H7 (cell line): ENCODE measurements at regions not wholly inside any gene's neighbourhood (a gene's known extent, or its start where the extent isn't known, plus 50 kb on each side); places are given as distances from the start of the nearest gene placed in this dataset.
A peak's percentile ranks its signal among the peaks of the same experiment; 100 is the strongest.

ENCODE experiments used
- DNase-seq: peaks from one replicate; pipeline ENCODE4 v3.0.0; 2012
- H3K27me3 ChIP-seq: 2 replicates; pipeline ENCODE4 v1.6.0; 2011; ENCODE audit warnings: mild to moderate bottlenecking, low read length; ENCODE audit not compliant: control insufficient read depth, insufficient read depth
- H3K36me3 ChIP-seq: replicated peaks from 2 replicates; pipeline ENCODE4 v1.5.1; 2011; ENCODE audit warnings: low read length; ENCODE audit not compliant: control insufficient read depth, insufficient read depth
- H3K4me3 ChIP-seq: 2 replicates; pipeline ENCODE4 v1.5.1; 2011; ENCODE audit warnings: low read depth, mild to moderate bottlenecking, control low read depth, low read length, moderate library complexity; ENCODE audit not compliant: insufficient read depth

GRCh38 chr3:127477396-127477795, 113.1 kb downstream of the TPRA1 start:
- DNase-seq, result no peak
- H3K36me3 ChIP-seq, result no peaks in the 10 kb centered on the region

GRCh38 chr3:127476936-127477335, 113.6 kb downstream of the TPRA1 start:
- no peak overlapping the region for H3K4me3 ChIP-seq

More at GRCh38 chr3:127477396-127477795, 113.1 kb downstream of the TPRA1 start:
- no peaks in the 10 kb centered on the region for H3K27me3 ChIP-seq
- no peak overlapping the region for H3K4me3 ChIP-seq

GRCh38 chr3:127475975-127476705, 114.4 kb downstream of the TPRA1 start:
- Histone ChIP-seq H3K36me3 (no peaks in the 10 kb centered on the region), H3K27me3 (no peaks in the 10 kb centered on the region), H3K4me3 (no peak overlapping the region)
- no peak for DNase-seq

More at GRCh38 chr3:127476936-127477335, 113.6 kb downstream of the TPRA1 start:
- Histone ChIP-seq H3K27me3 (no peaks in the 10 kb centered on the region), H3K36me3 (no peaks in the 10 kb centered on the region)
- no peak for DNase-seq

GRCh38 chr3:127475391-127475790, 115.1 kb downstream of the TPRA1 start:
- DNase-seq, result no peak
- Histone ChIP-seq H3K27me3 (no peaks in the 10 kb centered on the region), H3K4me3 (no peak overlapping the region), H3K36me3 (no peaks in the 10 kb centered on the region)

- H3K36me3 ChIP-seq, result no peaks in the 10 kb centered on the region
- H3K4me3 ChIP-seq, result no peak overlapping the region
- H3K27me3 ChIP-seq, result no peaks in the 10 kb centered on the region
- peak; percentile 97 for DNase-seq
These were observed 117.1 kb downstream of the TPRA1 start for GRCh38 chr3:127473244-127474024.

- Histone ChIP-seq H3K27me3 (no peaks in the 10 kb centered on the region), H3K36me3 (no peaks in the 10 kb centered on the region), H3K4me3 (no peak overlapping the region)
- no peak for DNase-seq
These were observed 118.0 kb downstream of the TPRA1 start for GRCh38 chr3:127472506-127472905.

- no peak for DNase-seq
- H3K36me3 ChIP-seq, result no peaks in the 10 kb centered on the region
- H3K4me3 ChIP-seq, result no peak overlapping the region
- no peaks in the 10 kb centered on the region for H3K27me3 ChIP-seq
These were observed 119.4 kb downstream of the TPRA1 start for GRCh38 chr3:127471142-127471541.

- DNase-seq, result no peak
- H3K36me3 ChIP-seq, result no peaks in the 10 kb centered on the region
- no peak overlapping the region for H3K4me3 ChIP-seq
- no peaks in the 10 kb centered on the region for H3K27me3 ChIP-seq
These were observed 120.8 kb downstream of the TPRA1 start for GRCh38 chr3:127469760-127470159.

GRCh38 chr3:127467391-127467790, 123.1 kb downstream of the TPRA1 start:
- Histone ChIP-seq H3K36me3 (no peaks in the 10 kb centered on the region), H3K27me3 (no peaks in the 10 kb centered on the region), H3K4me3 (no peak overlapping the region)
- DNase-seq, result peak; percentile 85

GRCh38 chr3:127464642-127465041, 125.9 kb downstream of the TPRA1 start:
- Histone ChIP-seq H3K27me3 (no peaks in the 10 kb centered on the region), H3K4me3 (no peak overlapping the region), H3K36me3 (no peaks in the 10 kb centered on the region)
- no peak for DNase-seq

GRCh38 chr3:127462111-127462655, 128.3 kb downstream of the TPRA1 start:
- Histone ChIP-seq H3K27me3 (peaks cover 14% of the 10 kb centered on the region), H3K36me3 (no peaks in the 10 kb centered on the region), H3K4me3 (no peak overlapping the region)
- no peak for DNase-seq

GRCh38 chr3:127461286-127461910, 129.1 kb downstream of the TPRA1 start:
- no peak for DNase-seq
- Histone ChIP-seq H3K27me3 (peaks cover 22% of the 10 kb centered on the region), H3K36me3 (no peaks in the 10 kb centered on the region), H3K4me3 (no peak overlapping the region)

- Histone ChIP-seq H3K27me3 (peaks cover 34% of the 10 kb centered on the region), H3K36me3 (no peaks in the 10 kb centered on the region), H3K4me3 (no peak overlapping the region)
- no peak for DNase-seq
These were observed 130.6 kb downstream of the TPRA1 start for GRCh38 chr3:127459891-127460290.

GRCh38 chr3:127458696-127459604, 131.6 kb downstream of the TPRA1 start:
- H3K4me3 ChIP-seq, result no peak overlapping the region
- peaks cover 42% of the 10 kb centered on the region for H3K27me3 ChIP-seq
- no peaks in the 10 kb centered on the region for H3K36me3 ChIP-seq
- peak; percentile 95 for DNase-seq
